WTC11 (cell line): ENCODE measurements at regions not wholly inside any gene's neighbourhood (a gene's known extent, or its start where the extent isn't known, plus 50 kb on each side); places are given as distances from the start of the nearest gene placed in this dataset.

Source experiments
- ATAC-seq: fragments of 200-7000 bp; cut with Tn5 transposase; 2 replicates; pipeline ENCODE4 v1.10.0; 2021; ENCODE audit warnings: mild to moderate bottlenecking, moderate library complexity
- CTCF ChIA-PET: fragments of 300-600 bp; sonication (Branson Sonifier 250); formaldehyde crosslinking; loops from one replicate; lab custom pipeline; 2021; ENCODE audit warnings: antibody characterized with exemption; lab: Charles Lee
- POLR2A ChIA-PET: fragments of 350-600 bp; sonication (Branson Sonifier 250); formaldehyde crosslinking; loops from one replicate; lab custom pipeline; 2021; ENCODE audit warnings: antibody characterized with exemption; lab: Charles Lee
- DNase-seq: peaks from one replicate; pipeline ENCODE4 v3.0.0; 2021; ENCODE audit warnings: low spot score
- H3K27ac Mint-ChIP-seq: 2 replicates; pipeline ENCODE4 v1.8.0; 2021; ENCODE audit warnings: mixed read lengths
- H3K27me3 Mint-ChIP-seq: 2 replicates; pipeline ENCODE4 v1.8.0; 2021; ENCODE audit warnings: low read depth, mild to moderate bottlenecking, moderate library complexity, mixed read lengths
- H3K36me3 Mint-ChIP-seq: 2 replicates; pipeline ENCODE4 v1.8.0; 2021; ENCODE audit warnings: mixed read lengths
- H3K4me1 Mint-ChIP-seq: 2 replicates; pipeline ENCODE4 v1.8.0; 2022; ENCODE audit warnings: mixed read lengths
- H3K4me3 Mint-ChIP-seq: 2 replicates; pipeline ENCODE4 v1.8.0; 2021; ENCODE audit warnings: mild to moderate bottlenecking, moderate library complexity, mixed read lengths
- H3K9me3 Mint-ChIP-seq: 2 replicates; pipeline ENCODE4 v1.8.0; 2021; ENCODE audit warnings: mixed read lengths
- NR3C1 ChIP-seq: sonication (generic); formaldehyde crosslinking; conservative IDR thresholded peaks from 2 replicates; pipeline ENCODE4 v1.8.1; 2023; ENCODE audit warnings: low read depth, mild to moderate bottlenecking, missing genetic modification reagents
- OVOL2 ChIP-seq: fragments of 250-450 bp; sonication (Bioruptor Pico); IDR thresholded peaks from 2 replicates; pipeline ENCODE4 v1.9.0; 2021; ENCODE audit warnings: mild to moderate bottlenecking, borderline replicate concordance
- RELA ChIP-seq: sonication (generic); formaldehyde crosslinking; IDR thresholded peaks from 2 replicates; pipeline ENCODE4 v1.8.1; 2022; ENCODE audit warnings: missing genetic modification reagents, mild to moderate bottlenecking, borderline replicate concordance
- TCF7 ChIP-seq: sonication (generic); formaldehyde crosslinking; IDR thresholded peaks from 2 replicates; pipeline ENCODE4 v1.8.0; 2022; ENCODE audit warnings: mild to moderate bottlenecking, low read depth, missing genetic modification reagents, moderate library complexity
- ZNF396 ChIP-seq: fragments of 250-450 bp; sonication (Bioruptor Pico); IDR thresholded peaks from 2 replicates; pipeline ENCODE4 v1.8.0; 2021; ENCODE audit warnings: mild to moderate bottlenecking, moderate library complexity, borderline replicate concordance
- ZNF671 ChIP-seq: fragments of 250-450 bp; sonication (Bioruptor Pico); IDR thresholded peaks from 2 replicates; pipeline ENCODE4 v1.8.0; 2021; ENCODE audit warnings: mild to moderate bottlenecking
- TF ChIP-seq, protein P1 (sequence below): sonication (generic); formaldehyde crosslinking; IDR thresholded peaks from 2 replicates; pipeline ENCODE4 v1.8.1; 2023; ENCODE audit warnings: mild to moderate bottlenecking, missing genetic modification reagents
- TF ChIP-seq, protein P2 (sequence below): sonication (generic); formaldehyde crosslinking; IDR thresholded peaks from 2 replicates; pipeline ENCODE4 v1.8.0; 2022; ENCODE audit warnings: mild to moderate bottlenecking, missing genetic modification reagents
- TF ChIP-seq, protein P3 (sequence below): sonication (generic); formaldehyde crosslinking; IDR thresholded peaks from 2 replicates; pipeline ENCODE4 v1.8.1; 2022; ENCODE audit warnings: low read depth, mild to moderate bottlenecking, moderate library complexity, missing genetic modification reagents, borderline replicate concordance
- TF ChIP-seq, protein P4 (sequence below): sonication (generic); formaldehyde crosslinking; IDR thresholded peaks from 2 replicates; pipeline ENCODE4 v1.8.1; 2022; ENCODE audit warnings: missing genetic modification reagents, borderline replicate concordance
- TF ChIP-seq, protein P5 (sequence below): sonication (generic); formaldehyde crosslinking; IDR thresholded peaks from 2 replicates; pipeline ENCODE4 v1.8.1; 2023; ENCODE audit warnings: mild to moderate bottlenecking, missing genetic modification reagents, borderline replicate concordance
- TF ChIP-seq, protein P6 (sequence below): fragments of 250-450 bp; sonication (Bioruptor Pico); IDR thresholded peaks from 2 replicates; pipeline ENCODE4 v1.9.0; 2021; ENCODE audit warnings: mild to moderate bottlenecking
- TF ChIP-seq, protein P7 (sequence below): fragments of 200-600 bp; IDR thresholded peaks from 2 replicates; pipeline ENCODE4 v1.8.0; 2022; ENCODE audit warnings: antibody characterized with exemption
- TF ChIP-seq, protein P8 (sequence below): sonication (generic); formaldehyde crosslinking; IDR thresholded peaks from 2 replicates; pipeline ENCODE4 v1.8.1; 2022; ENCODE audit warnings: low read depth, missing genetic modification reagents, borderline replicate concordance

DNA sequence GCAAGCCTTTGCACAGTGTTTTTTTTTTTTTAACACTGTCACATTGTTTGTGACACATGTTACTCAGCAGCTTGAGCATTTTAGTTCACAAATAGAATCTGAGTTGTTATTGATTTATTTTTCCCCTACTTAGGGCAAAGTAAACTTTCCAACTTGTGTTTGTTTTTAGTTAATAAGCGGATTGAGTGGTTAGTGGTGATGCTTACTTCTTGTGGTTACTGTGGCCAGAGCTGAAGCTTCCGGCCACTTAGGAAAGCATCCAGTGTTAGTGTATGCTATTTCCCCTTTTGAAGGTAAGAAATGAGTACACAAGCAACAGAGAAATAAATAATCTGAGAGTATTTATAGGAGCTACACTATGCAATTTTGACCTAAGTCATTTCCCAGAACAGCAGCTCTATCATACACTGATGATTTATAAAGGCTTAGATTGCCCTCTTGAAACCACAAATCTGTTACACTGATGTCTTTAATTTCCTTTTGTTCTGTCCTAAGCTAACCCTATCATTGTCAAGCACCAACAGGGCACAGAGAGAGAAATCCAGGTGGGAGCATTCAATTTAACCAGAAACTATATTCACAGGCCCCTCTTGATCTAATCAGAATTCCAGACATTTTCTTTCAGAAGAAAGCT is 2464.6 kb downstream of the PCDH7 start (continued):
- TF ChIP-seq, protein P1, sequence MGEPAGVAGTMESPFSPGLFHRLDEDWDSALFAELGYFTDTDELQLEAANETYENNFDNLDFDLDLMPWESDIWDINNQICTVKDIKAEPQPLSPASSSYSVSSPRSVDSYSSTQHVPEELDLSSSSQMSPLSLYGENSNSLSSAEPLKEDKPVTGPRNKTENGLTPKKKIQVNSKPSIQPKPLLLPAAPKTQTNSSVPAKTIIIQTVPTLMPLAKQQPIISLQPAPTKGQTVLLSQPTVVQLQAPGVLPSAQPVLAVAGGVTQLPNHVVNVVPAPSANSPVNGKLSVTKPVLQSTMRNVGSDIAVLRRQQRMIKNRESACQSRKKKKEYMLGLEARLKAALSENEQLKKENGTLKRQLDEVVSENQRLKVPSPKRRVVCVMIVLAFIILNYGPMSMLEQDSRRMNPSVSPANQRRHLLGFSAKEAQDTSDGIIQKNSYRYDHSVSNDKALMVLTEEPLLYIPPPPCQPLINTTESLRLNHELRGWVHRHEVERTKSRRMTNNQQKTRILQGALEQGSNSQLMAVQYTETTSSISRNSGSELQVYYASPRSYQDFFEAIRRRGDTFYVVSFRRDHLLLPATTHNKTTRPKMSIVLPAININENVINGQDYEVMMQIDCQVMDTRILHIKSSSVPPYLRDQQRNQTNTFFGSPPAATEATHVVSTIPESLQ (CRISPR knock-in tag) = no peak
- no peak for TF ChIP-seq NR3C1 (CRISPR knock-in tag)
- no peak for TF ChIP-seq RELA (CRISPR knock-in tag)
- TF ChIP-seq, protein P2, sequence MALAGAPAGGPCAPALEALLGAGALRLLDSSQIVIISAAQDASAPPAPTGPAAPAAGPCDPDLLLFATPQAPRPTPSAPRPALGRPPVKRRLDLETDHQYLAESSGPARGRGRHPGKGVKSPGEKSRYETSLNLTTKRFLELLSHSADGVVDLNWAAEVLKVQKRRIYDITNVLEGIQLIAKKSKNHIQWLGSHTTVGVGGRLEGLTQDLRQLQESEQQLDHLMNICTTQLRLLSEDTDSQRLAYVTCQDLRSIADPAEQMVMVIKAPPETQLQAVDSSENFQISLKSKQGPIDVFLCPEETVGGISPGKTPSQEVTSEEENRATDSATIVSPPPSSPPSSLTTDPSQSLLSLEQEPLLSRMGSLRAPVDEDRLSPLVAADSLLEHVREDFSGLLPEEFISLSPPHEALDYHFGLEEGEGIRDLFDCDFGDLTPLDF (CRISPR knock-in tag) = no peak
- TF ChIP-seq, all 79 proteins: peak for 0

DNA sequence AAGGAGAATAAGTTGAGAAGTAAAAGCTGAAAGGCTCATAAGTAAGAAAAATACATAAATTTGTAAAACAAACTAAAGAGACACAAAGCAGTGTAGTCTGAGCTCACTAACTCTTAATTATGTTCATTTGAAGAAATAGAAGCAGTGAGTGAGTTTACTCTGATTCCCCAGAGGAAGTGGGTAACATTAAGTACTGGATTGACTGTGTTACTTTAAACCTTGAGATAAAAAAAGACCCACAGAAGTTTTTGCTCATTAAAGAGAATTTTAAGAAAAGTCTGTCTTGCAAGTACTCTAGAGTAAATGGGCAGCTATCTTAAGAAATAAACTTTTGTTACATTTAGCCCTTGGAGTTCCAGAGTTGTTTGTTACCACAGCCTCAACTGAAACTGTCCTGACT is 2466.9 kb downstream of the PCDH7 start:
- DNase-seq (no peak), ATAC-seq (no peak)
- peaks cover 2% of the 10 kb centered on the region; the same call in 1 of the 2 replicates for H3K36me3 Mint-ChIP-seq
- no peak overlapping the region for H3K4me3 Mint-ChIP-seq
- ChIA-PET POLR2A (no interaction called here), CTCF (no interaction called here)
- TF ChIP-seq TCF7 (CRISPR knock-in tag) (no peak), ZNF671 (CRISPR knock-in tag) (no peak), OVOL2 (CRISPR knock-in tag) (no peak), ZNF396 (CRISPR knock-in tag) (no peak)
- TF ChIP-seq, protein P2 (CRISPR knock-in tag) = no peak
- TF ChIP-seq, protein P3, sequence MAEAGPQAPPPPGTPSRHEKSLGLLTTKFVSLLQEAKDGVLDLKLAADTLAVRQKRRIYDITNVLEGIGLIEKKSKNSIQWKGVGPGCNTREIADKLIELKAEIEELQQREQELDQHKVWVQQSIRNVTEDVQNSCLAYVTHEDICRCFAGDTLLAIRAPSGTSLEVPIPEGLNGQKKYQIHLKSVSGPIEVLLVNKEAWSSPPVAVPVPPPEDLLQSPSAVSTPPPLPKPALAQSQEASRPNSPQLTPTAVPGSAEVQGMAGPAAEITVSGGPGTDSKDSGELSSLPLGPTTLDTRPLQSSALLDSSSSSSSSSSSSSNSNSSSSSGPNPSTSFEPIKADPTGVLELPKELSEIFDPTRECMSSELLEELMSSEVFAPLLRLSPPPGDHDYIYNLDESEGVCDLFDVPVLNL (CRISPR knock-in tag) = no peak
- TF ChIP-seq, protein P4, sequence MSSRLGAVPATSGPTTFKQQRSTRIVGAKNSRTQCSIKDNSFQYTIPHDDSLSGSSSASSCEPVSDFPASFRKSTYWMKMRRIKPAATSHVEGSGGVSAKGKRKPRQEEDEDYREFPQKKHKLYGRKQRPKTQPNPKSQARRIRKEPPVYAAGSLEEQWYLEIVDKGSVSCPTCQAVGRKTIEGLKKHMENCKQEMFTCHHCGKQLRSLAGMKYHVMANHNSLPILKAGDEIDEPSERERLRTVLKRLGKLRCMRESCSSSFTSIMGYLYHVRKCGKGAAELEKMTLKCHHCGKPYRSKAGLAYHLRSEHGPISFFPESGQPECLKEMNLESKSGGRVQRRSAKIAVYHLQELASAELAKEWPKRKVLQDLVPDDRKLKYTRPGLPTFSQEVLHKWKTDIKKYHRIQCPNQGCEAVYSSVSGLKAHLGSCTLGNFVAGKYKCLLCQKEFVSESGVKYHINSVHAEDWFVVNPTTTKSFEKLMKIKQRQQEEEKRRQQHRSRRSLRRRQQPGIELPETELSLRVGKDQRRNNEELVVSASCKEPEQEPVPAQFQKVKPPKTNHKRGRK (CRISPR knock-in tag) = no peak
- TF ChIP-seq, protein P5, sequence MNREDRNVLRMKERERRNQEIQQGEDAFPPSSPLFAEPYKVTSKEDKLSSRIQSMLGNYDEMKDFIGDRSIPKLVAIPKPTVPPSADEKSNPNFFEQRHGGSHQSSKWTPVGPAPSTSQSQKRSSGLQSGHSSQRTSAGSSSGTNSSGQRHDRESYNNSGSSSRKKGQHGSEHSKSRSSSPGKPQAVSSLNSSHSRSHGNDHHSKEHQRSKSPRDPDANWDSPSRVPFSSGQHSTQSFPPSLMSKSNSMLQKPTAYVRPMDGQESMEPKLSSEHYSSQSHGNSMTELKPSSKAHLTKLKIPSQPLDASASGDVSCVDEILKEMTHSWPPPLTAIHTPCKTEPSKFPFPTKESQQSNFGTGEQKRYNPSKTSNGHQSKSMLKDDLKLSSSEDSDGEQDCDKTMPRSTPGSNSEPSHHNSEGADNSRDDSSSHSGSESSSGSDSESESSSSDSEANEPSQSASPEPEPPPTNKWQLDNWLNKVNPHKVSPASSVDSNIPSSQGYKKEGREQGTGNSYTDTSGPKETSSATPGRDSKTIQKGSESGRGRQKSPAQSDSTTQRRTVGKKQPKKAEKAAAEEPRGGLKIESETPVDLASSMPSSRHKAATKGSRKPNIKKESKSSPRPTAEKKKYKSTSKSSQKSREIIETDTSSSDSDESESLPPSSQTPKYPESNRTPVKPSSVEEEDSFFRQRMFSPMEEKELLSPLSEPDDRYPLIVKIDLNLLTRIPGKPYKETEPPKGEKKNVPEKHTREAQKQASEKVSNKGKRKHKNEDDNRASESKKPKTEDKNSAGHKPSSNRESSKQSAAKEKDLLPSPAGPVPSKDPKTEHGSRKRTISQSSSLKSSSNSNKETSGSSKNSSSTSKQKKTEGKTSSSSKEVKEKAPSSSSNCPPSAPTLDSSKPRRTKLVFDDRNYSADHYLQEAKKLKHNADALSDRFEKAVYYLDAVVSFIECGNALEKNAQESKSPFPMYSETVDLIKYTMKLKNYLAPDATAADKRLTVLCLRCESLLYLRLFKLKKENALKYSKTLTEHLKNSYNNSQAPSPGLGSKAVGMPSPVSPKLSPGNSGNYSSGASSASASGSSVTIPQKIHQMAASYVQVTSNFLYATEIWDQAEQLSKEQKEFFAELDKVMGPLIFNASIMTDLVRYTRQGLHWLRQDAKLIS (CRISPR knock-in tag) = no peak
- TF ChIP-seq, protein P6, sequence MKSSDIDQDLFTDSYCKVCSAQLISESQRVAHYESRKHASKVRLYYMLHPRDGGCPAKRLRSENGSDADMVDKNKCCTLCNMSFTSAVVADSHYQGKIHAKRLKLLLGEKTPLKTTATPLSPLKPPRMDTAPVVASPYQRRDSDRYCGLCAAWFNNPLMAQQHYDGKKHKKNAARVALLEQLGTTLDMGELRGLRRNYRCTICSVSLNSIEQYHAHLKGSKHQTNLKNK = no peak
- TF ChIP-seq, protein P7, sequence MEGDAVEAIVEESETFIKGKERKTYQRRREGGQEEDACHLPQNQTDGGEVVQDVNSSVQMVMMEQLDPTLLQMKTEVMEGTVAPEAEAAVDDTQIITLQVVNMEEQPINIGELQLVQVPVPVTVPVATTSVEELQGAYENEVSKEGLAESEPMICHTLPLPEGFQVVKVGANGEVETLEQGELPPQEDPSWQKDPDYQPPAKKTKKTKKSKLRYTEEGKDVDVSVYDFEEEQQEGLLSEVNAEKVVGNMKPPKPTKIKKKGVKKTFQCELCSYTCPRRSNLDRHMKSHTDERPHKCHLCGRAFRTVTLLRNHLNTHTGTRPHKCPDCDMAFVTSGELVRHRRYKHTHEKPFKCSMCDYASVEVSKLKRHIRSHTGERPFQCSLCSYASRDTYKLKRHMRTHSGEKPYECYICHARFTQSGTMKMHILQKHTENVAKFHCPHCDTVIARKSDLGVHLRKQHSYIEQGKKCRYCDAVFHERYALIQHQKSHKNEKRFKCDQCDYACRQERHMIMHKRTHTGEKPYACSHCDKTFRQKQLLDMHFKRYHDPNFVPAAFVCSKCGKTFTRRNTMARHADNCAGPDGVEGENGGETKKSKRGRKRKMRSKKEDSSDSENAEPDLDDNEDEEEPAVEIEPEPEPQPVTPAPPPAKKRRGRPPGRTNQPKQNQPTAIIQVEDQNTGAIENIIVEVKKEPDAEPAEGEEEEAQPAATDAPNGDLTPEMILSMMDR = no peak
- TF ChIP-seq, protein P8, sequence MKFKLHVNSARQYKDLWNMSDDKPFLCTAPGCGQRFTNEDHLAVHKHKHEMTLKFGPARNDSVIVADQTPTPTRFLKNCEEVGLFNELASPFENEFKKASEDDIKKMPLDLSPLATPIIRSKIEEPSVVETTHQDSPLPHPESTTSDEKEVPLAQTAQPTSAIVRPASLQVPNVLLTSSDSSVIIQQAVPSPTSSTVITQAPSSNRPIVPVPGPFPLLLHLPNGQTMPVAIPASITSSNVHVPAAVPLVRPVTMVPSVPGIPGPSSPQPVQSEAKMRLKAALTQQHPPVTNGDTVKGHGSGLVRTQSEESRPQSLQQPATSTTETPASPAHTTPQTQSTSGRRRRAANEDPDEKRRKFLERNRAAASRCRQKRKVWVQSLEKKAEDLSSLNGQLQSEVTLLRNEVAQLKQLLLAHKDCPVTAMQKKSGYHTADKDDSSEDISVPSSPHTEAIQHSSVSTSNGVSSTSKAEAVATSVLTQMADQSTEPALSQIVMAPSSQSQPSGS = no peak
- no peak overlapping the region for H3K27ac Mint-ChIP-seq
- peaks cover 16% of the 10 kb centered on the region for H3K9me3 Mint-ChIP-seq
- H3K27me3 Mint-ChIP-seq = no peaks in the 10 kb centered on the region
- no peaks in the 10 kb centered on the region for H3K4me1 Mint-ChIP-seq
